Peyer's patch (tissue), 4 donors: ENCODE measurements at regions not wholly inside any gene's neighbourhood (a gene's known extent, or its start where the extent isn't known, plus 50 kb on each side); places are given as distances from the start of the nearest gene placed in this dataset.

Source experiments
- POLR2A ChIP-seq, 2 donors: fragments of 450-650 bp; IDR thresholded peaks; one replicate each; pipeline ENCODE4 v1.5.1; 2017; ENCODE audit warnings: antibody characterized with exemption in 2 of 2, mild to moderate bottlenecking in 2 of 2, moderate library complexity in 2 of 2
- TF ChIP-seq, protein P1 (sequence below), 6 experiments: fragments of 450-650 bp in 4 of 6; fragments of 200-600 bp in 2 of 6; sonication (generic) in 1 of 6; IDR thresholded peaks; one replicate each; pipeline ENCODE4 v1.5.1; 2017 to 2019; ENCODE audit warnings: antibody characterized with exemption in 6 of 6, mild to moderate bottlenecking in 3 of 6, moderate library complexity in 1 of 6

DNA sequence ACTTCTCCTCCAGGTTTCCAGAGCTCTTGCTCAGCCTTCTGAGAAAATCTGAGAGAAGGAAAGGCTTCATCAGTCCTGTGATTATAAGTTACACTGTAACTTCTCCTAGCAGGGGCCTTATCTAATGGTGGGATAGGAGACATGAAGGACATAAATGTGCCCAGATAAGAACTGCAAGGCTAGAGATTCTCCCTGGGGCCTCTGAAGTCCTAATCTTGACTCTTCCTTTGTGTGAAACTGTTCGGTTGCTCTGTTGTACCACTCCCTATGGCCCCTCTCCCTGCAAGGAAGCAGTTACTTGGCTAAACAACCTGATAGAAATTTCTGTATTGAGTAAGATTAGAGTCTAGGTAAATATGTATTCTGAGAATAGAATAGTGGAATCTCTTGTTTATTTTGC is 780.9 kb downstream of the ETS1 start:
- TF ChIP-seq POLR2A (IDR thresholded peaks at IDR 0.05): no peak
- TF ChIP-seq, protein P1, sequence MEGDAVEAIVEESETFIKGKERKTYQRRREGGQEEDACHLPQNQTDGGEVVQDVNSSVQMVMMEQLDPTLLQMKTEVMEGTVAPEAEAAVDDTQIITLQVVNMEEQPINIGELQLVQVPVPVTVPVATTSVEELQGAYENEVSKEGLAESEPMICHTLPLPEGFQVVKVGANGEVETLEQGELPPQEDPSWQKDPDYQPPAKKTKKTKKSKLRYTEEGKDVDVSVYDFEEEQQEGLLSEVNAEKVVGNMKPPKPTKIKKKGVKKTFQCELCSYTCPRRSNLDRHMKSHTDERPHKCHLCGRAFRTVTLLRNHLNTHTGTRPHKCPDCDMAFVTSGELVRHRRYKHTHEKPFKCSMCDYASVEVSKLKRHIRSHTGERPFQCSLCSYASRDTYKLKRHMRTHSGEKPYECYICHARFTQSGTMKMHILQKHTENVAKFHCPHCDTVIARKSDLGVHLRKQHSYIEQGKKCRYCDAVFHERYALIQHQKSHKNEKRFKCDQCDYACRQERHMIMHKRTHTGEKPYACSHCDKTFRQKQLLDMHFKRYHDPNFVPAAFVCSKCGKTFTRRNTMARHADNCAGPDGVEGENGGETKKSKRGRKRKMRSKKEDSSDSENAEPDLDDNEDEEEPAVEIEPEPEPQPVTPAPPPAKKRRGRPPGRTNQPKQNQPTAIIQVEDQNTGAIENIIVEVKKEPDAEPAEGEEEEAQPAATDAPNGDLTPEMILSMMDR (IDR thresholded peaks at IDR 0.05): no peak
